ENCODE measurements at regions not wholly inside any gene's neighbourhood (a gene's known extent, or its start where the extent isn't known, plus 50 kb on each side); places are given as distances from the start of the nearest gene placed in this dataset.

GRCh38 chr12:89273525-89273924 lies 78.8 kb downstream of the DUSP6 start:
- Histone ChIP-seq H3K4me1 (ENCODE audit: insufficient read depth, low read length, poor library complexity, severe bottlenecking) (no peaks in the 10 kb centered on the region), H3K4me3 (ENCODE audit: low read depth, low read length, poor library complexity, severe bottlenecking) (no peak overlapping the region), H3K79me2 (ENCODE audit: insufficient read depth, low read depth, low read length) (no peaks in the 10 kb centered on the region), H2AFZ (ENCODE audit: low read length) (no peak overlapping the region), H3K27ac (ENCODE audit: low read depth, low read length, poor library complexity, severe bottlenecking) (no peak overlapping the region), H3K9me3 (ENCODE audit: low read length) (no peaks in the 10 kb centered on the region), H4K20me1 (ENCODE audit: insufficient read depth, low read length) (no peaks in the 10 kb centered on the region), H3K9me2 (ENCODE audit: insufficient read depth, low read length) (no peaks in the 10 kb centered on the region), H3K4me2 (ENCODE audit: low read length) (no peak overlapping the region), H3K36me3 (ENCODE audit: insufficient read depth, low read length) (no peaks in the 10 kb centered on the region)
- intact Hi-C loops (cut with micrococcal nuclease; ENCODE audit: unreplicated experiment) = no loop called here
- DNase-seq (ENCODE audit: low spot score) = no peak
- ChIA-PET POLR2A (no interaction called here), CTCF (ENCODE audit: unreplicated experiment) (no interaction called here)
- no TSS peak for BruUV-seq (replicated peaks)
- TF ChIP-seq EZH2phosphoT487 (IDR thresholded peaks at IDR 0.05; ENCODE audit: borderline replicate concordance, low read depth, low read length) (no peak), CTCF (conservative IDR thresholded peaks at IDR 0.05; ENCODE audit: low read length) (no peak)

- Histone ChIP-seq H3K36me3 (ENCODE audit: insufficient read depth, low read length) (no peaks in the 10 kb centered on the region), H3K4me3 (ENCODE audit: low read depth, low read length, poor library complexity, severe bottlenecking) (no peak overlapping the region), H3K9me2 (ENCODE audit: insufficient read depth, low read length) (no peaks in the 10 kb centered on the region), H3K79me2 (ENCODE audit: insufficient read depth, low read depth, low read length) (no peaks in the 10 kb centered on the region), H4K20me1 (ENCODE audit: insufficient read depth, low read length) (no peaks in the 10 kb centered on the region), H3K4me2 (ENCODE audit: low read length) (no peak overlapping the region), H3K27ac (ENCODE audit: low read depth, low read length, poor library complexity, severe bottlenecking) (no peak overlapping the region), H3K4me1 (ENCODE audit: insufficient read depth, low read length, poor library complexity, severe bottlenecking) (no peaks in the 10 kb centered on the region), H3K9me3 (ENCODE audit: low read length) (no peaks in the 10 kb centered on the region), H2AFZ (ENCODE audit: low read length) (no peak overlapping the region)
- DNase-seq (ENCODE audit: low spot score) = no peak
- TF ChIP-seq EZH2phosphoT487 (IDR thresholded peaks at IDR 0.05; ENCODE audit: borderline replicate concordance, low read depth, low read length) (no peak), CTCF (conservative IDR thresholded peaks at IDR 0.05; ENCODE audit: low read length) (no peak)
- intact Hi-C loops (cut with micrococcal nuclease; ENCODE audit: unreplicated experiment) = no loop called here
- POLR2A ChIA-PET = interaction anchor here (0.8 to 2.1 kb wide), 4 partner anchors 10 to 62 kb away, joined by 3 to 5 read pairs (median 4); no protein-coding TSS in a partner anchor
- BruUV-seq (replicated peaks) = no TSS peak
- CTCF ChIA-PET (ENCODE audit: unreplicated experiment) = no interaction called here
Observed at GRCh38 chr12:89270548-89270947, 81.8 kb downstream of the DUSP6 start.

- no peaks in the 10 kb centered on the region for H3K36me3 ChIP-seq (ENCODE audit: insufficient read depth, low read length)
- intact Hi-C loops (cut with micrococcal nuclease; ENCODE audit: unreplicated experiment) = no loop called here
- DNase-seq (ENCODE audit: low spot score) = no peak
- H3K27ac ChIP-seq (ENCODE audit: low read depth, low read length, poor library complexity, severe bottlenecking) = no peak overlapping the region
- H2AFZ ChIP-seq (ENCODE audit: low read length) = no peak overlapping the region
- H4K20me1 ChIP-seq (ENCODE audit: insufficient read depth, low read length) = no peaks in the 10 kb centered on the region
- H3K9me2 ChIP-seq (ENCODE audit: insufficient read depth, low read length) = no peaks in the 10 kb centered on the region
- no peak for TF ChIP-seq CTCF (conservative IDR thresholded peaks at IDR 0.05; ENCODE audit: low read length)
- no peak for TF ChIP-seq EZH2phosphoT487 (IDR thresholded peaks at IDR 0.05; ENCODE audit: borderline replicate concordance, low read depth, low read length)
- H3K4me3 ChIP-seq (ENCODE audit: low read depth, low read length, poor library complexity, severe bottlenecking) = no peak overlapping the region
- POLR2A ChIA-PET = interaction anchor here (0.7 to 2.1 kb wide), 3 partner anchors 8 to 166 kb away, joined by 3 to 5 read pairs (median 3); no protein-coding TSS in a partner anchor
- H3K79me2 ChIP-seq (ENCODE audit: insufficient read depth, low read depth, low read length) = no peaks in the 10 kb centered on the region
- H3K4me1 ChIP-seq (ENCODE audit: insufficient read depth, low read length, poor library complexity, severe bottlenecking) = no peaks in the 10 kb centered on the region
- no peak overlapping the region for H3K4me2 ChIP-seq (ENCODE audit: low read length)
- CTCF ChIA-PET (ENCODE audit: unreplicated experiment) = no interaction called here
- no TSS peak for BruUV-seq (replicated peaks)
- H3K9me3 ChIP-seq (ENCODE audit: low read length) = no peaks in the 10 kb centered on the region
Observed at GRCh38 chr12:89269174-89269573, 83.1 kb downstream of the DUSP6 start.
